ENCODE measurements at regions not wholly inside any gene's neighbourhood (a gene's known extent, or its start where the extent isn't known, plus 50 kb on each side); places are given as distances from the start of the nearest gene placed in this dataset.

DNA sequence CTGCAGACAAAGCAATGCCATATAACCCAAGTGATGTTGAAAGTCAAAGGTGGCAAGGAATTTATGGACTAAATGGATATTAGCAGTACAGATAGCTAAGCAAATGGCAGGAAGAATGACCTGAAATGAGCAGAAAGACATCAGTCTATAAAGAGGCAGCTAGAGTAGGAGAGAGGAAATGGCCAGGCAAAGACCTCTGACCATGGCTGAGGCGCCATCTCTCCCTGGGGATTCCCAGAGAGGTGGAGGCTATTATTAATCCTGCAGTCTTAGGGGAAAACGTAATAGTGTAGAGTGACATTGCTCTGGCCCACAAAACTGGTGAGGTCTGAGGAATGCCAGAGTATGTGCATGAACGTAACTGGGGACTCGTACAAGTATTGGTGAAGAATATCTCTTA is 563.6 kb upstream of the PRMT6 start:
- TF ChIP-seq, protein P1, sequence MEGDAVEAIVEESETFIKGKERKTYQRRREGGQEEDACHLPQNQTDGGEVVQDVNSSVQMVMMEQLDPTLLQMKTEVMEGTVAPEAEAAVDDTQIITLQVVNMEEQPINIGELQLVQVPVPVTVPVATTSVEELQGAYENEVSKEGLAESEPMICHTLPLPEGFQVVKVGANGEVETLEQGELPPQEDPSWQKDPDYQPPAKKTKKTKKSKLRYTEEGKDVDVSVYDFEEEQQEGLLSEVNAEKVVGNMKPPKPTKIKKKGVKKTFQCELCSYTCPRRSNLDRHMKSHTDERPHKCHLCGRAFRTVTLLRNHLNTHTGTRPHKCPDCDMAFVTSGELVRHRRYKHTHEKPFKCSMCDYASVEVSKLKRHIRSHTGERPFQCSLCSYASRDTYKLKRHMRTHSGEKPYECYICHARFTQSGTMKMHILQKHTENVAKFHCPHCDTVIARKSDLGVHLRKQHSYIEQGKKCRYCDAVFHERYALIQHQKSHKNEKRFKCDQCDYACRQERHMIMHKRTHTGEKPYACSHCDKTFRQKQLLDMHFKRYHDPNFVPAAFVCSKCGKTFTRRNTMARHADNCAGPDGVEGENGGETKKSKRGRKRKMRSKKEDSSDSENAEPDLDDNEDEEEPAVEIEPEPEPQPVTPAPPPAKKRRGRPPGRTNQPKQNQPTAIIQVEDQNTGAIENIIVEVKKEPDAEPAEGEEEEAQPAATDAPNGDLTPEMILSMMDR (IDR thresholded peaks at IDR 0.05; ENCODE audit: insufficient read depth in 1 of 2, low read depth in 1 of 2, low read length in 1 of 2, severe bottlenecking in 1 of 2, unreplicated experiment in 1 of 2), result no peak
- no peaks in the 10 kb centered on the region for H3K27me3 ChIP-seq (replicated peaks; ENCODE audit: control insufficient read depth, insufficient read depth, low read length)
- no peaks in the 10 kb centered on the region for H3K36me3 ChIP-seq (ENCODE audit: control insufficient read depth, insufficient read depth, low read length)
- ChIA-PET POLR2A (no interaction called here), CTCF (no interaction called here)
- intact Hi-C loops (cut with micrococcal nuclease; ENCODE audit: unreplicated experiment), result no loop called here
- no peaks in the 10 kb centered on the region for H3K9me3 ChIP-seq
- no peak for DNase-seq
- no peaks in the 10 kb centered on the region for H3K4me1 Mint-ChIP-seq (ENCODE audit: low read depth, unreplicated experiment)
- H3K4me3 ChIP-seq (ENCODE audit: low read depth, low read length), result no peak overlapping the region
- no peak overlapping the region for H3K27ac Mint-ChIP-seq (ENCODE audit: unreplicated experiment)
- H3K4me1 ChIP-seq, result no peaks in the 10 kb centered on the region
- H3K27me3 Mint-ChIP-seq (ENCODE audit: insufficient read depth, unreplicated experiment), result peaks cover 3% of the 10 kb centered on the region
- no peaks in the 10 kb centered on the region for H3K36me3 Mint-ChIP-seq (ENCODE audit: insufficient read depth, unreplicated experiment)
- no peak overlapping the region for H3K4me3 Mint-ChIP-seq (ENCODE audit: unreplicated experiment)
- BruUV-seq (replicated peaks), result no TSS peak
- no peaks in the 10 kb centered on the region for H3K9me3 Mint-ChIP-seq (ENCODE audit: unreplicated experiment)

DNA sequence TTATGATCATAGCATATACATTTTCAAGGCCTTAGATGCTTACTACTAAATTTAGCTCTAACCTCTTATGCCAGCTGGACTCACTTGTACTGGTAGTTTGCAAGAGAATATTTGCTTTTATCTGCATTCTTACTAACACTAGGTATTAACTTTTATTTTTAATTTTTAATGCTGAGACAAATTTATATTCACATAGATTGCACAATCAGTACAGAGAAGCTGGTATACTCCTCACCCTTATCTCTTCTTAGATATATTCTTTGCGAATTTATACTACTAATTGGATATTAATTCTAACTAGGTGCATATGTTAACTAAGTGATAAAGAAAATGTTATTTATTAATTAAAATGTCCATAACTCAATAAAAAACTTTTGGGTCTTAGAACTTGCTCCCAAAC is 561.8 kb upstream of the PRMT6 start:
- Mint-ChIP-seq H3K4me3 (ENCODE audit: unreplicated experiment) (no peak overlapping the region), H3K27ac (ENCODE audit: unreplicated experiment) (no peak overlapping the region), H3K36me3 (ENCODE audit: insufficient read depth, unreplicated experiment) (no peaks in the 10 kb centered on the region), H3K27me3 (ENCODE audit: insufficient read depth, unreplicated experiment) (peaks cover 3% of the 10 kb centered on the region), H3K9me3 (ENCODE audit: unreplicated experiment) (no peaks in the 10 kb centered on the region), H3K4me1 (ENCODE audit: low read depth, unreplicated experiment) (no peaks in the 10 kb centered on the region)
- TF ChIP-seq, protein P1 (IDR thresholded peaks at IDR 0.05; ENCODE audit: insufficient read depth in 1 of 2, low read depth in 1 of 2, low read length in 1 of 2, severe bottlenecking in 1 of 2, unreplicated experiment in 1 of 2), result no peak
- Histone ChIP-seq H3K4me1 (no peaks in the 10 kb centered on the region), H3K9me3 (no peaks in the 10 kb centered on the region), H3K27me3 (replicated peaks; ENCODE audit: control insufficient read depth, insufficient read depth, low read length) (no peaks in the 10 kb centered on the region), H3K4me3 (ENCODE audit: low read depth, low read length) (no peak overlapping the region), H3K36me3 (ENCODE audit: control insufficient read depth, insufficient read depth, low read length) (no peaks in the 10 kb centered on the region)
- intact Hi-C loops (cut with micrococcal nuclease; ENCODE audit: unreplicated experiment), result no loop called here
- no peak for DNase-seq
- ChIA-PET POLR2A (no interaction called here), CTCF (no interaction called here)
- BruUV-seq (replicated peaks), result no TSS peak

DNA sequence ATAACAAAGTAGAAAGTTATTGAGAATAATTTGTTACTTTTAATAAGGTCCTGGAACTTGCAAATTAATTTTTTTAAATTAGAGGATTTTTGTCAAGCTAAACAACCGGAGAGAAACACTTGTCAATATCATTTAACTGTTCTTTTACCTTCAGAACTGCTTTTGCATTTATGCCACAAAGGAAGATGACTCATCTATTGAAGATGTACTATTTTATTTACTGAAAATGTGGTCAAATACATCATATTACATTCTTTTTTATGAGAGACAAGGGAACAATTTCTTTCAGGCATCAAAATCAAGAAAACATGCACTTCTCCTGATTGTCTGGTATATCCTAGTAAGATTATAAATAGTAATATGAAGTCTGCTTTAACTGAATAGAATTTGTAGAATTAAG is 558.2 kb upstream of the PRMT6 start:
- ChIA-PET CTCF (interaction anchor here (0.5 kb wide), 1 partner anchor 477 kb away, joined by 3 read pairs; no protein-coding TSS in a partner anchor), POLR2A (no interaction called here)
- TF ChIP-seq, protein P1 (IDR thresholded peaks at IDR 0.05; ENCODE audit: insufficient read depth in 1 of 2, low read depth in 1 of 2, low read length in 1 of 2, severe bottlenecking in 1 of 2, unreplicated experiment in 1 of 2), result no peak

More for the DNA sequence above, 558.2 kb upstream of the PRMT6 start:
- Mint-ChIP-seq H3K9me3 (ENCODE audit: unreplicated experiment) (no peaks in the 10 kb centered on the region), H3K4me3 (ENCODE audit: unreplicated experiment) (no peak overlapping the region), H3K27ac (ENCODE audit: unreplicated experiment) (no peak overlapping the region), H3K4me1 (ENCODE audit: low read depth, unreplicated experiment) (no peaks in the 10 kb centered on the region), H3K36me3 (ENCODE audit: insufficient read depth, unreplicated experiment) (no peaks in the 10 kb centered on the region), H3K27me3 (ENCODE audit: insufficient read depth, unreplicated experiment) (peaks cover 3% of the 10 kb centered on the region)
- Histone ChIP-seq H3K4me3 (ENCODE audit: low read depth, low read length) (no peak overlapping the region), H3K4me1 (no peaks in the 10 kb centered on the region), H3K27me3 (replicated peaks; ENCODE audit: control insufficient read depth, insufficient read depth, low read length) (no peaks in the 10 kb centered on the region), H3K9me3 (no peaks in the 10 kb centered on the region), H3K36me3 (ENCODE audit: control insufficient read depth, insufficient read depth, low read length) (no peaks in the 10 kb centered on the region)
- intact Hi-C loops (cut with micrococcal nuclease; ENCODE audit: unreplicated experiment), result no loop called here
- no TSS peak for BruUV-seq (replicated peaks)
- no peak for DNase-seq
